SU-DHL-6 (cell line): ENCODE measurements at regions not wholly inside any gene's neighbourhood (a gene's known extent, or its start where the extent isn't known, plus 50 kb on each side); places are given as distances from the start of the nearest gene placed in this dataset.

Experiments
- EZH2phosphoT487 ChIP-seq: fragments of 200-600 bp; sonication (generic), shearing (Covaris generic); conservative IDR thresholded peaks from 2 replicates; pipeline ENCODE4 v1.6.1; 2018; ENCODE audit warnings: mild to moderate bottlenecking, antibody characterized with exemption, low read length, moderate library complexity, mixed read lengths
- TF ChIP-seq, protein P1 (sequence below): fragments of 200-600 bp; sonication (generic); IDR thresholded peaks from one replicate; pipeline ENCODE4 v1.5.1; 2017; ENCODE audit warnings: antibody characterized with exemption, mild to moderate bottlenecking, low read length, moderate library complexity; ENCODE audit not compliant: insufficient read depth, poor library complexity, severe bottlenecking

DNA sequence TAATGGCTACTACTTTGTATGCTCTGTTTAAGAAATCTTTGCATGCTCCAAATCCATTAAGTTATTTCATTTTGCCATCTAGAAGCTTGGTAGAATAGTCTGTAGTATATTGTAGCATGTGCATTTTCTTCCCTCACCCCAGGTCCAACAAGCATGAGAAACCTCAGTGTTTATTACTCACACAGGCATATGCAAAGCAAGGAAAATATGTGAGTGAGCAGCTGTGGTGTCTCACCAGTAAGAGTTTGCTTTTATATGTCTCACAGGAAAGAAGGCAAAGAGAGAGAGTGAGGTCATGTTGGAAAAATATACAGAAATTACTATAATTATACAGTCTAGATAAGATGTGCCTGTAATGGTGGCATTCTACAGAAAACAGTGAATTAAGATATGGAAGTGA is 312.5 kb downstream of the C3orf38 start:
- TF ChIP-seq, protein P1, sequence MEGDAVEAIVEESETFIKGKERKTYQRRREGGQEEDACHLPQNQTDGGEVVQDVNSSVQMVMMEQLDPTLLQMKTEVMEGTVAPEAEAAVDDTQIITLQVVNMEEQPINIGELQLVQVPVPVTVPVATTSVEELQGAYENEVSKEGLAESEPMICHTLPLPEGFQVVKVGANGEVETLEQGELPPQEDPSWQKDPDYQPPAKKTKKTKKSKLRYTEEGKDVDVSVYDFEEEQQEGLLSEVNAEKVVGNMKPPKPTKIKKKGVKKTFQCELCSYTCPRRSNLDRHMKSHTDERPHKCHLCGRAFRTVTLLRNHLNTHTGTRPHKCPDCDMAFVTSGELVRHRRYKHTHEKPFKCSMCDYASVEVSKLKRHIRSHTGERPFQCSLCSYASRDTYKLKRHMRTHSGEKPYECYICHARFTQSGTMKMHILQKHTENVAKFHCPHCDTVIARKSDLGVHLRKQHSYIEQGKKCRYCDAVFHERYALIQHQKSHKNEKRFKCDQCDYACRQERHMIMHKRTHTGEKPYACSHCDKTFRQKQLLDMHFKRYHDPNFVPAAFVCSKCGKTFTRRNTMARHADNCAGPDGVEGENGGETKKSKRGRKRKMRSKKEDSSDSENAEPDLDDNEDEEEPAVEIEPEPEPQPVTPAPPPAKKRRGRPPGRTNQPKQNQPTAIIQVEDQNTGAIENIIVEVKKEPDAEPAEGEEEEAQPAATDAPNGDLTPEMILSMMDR: no peak
- no peak for TF ChIP-seq EZH2phosphoT487
